Calu3 (cell line): ENCODE measurements at regions not wholly inside any gene's neighbourhood (a gene's known extent, or its start where the extent isn't known, plus 50 kb on each side); places are given as distances from the start of the nearest gene placed in this dataset.

ENCODE experiments used
- BruUV-seq: library from RNA; stranded (reverse); fragments of 400-500 nt; replicated peaks from 2 replicates; lab custom pipeline; 2021; lab: Mats Ljungman, UMichigan
- CTCF ChIA-PET: fragments of 300-600 bp; sonication (Branson Sonifier 250); formaldehyde crosslinking; loops from one replicate; lab custom pipeline; 2022; ENCODE audit warnings: antibody characterized with exemption; lab: Charles Lee
- DNase-seq: peaks from one replicate; pipeline ENCODE4 v3.0.0; 2022
- H3K27ac Mint-ChIP-seq: one replicate; pipeline ENCODE4 v1.8.0; 2022; ENCODE audit warnings: mixed read lengths; ENCODE audit not compliant: unreplicated experiment
- H3K27me3 Mint-ChIP-seq: one replicate; pipeline ENCODE4 v1.8.0; 2022; ENCODE audit warnings: mixed read lengths; ENCODE audit not compliant: unreplicated experiment
- H3K36me3 Mint-ChIP-seq: one replicate; pipeline ENCODE4 v1.8.0; 2022; ENCODE audit warnings: mild to moderate bottlenecking, moderate library complexity, mixed read lengths; ENCODE audit not compliant: insufficient read depth, unreplicated experiment
- H3K4me1 Mint-ChIP-seq: one replicate; pipeline ENCODE4 v1.8.0; 2022; ENCODE audit warnings: mild to moderate bottlenecking, low read depth, mixed read lengths; ENCODE audit not compliant: unreplicated experiment
- H3K4me3 Mint-ChIP-seq: one replicate; pipeline ENCODE4 v1.8.0; 2022; ENCODE audit warnings: mild to moderate bottlenecking, low read depth, moderate library complexity, mixed read lengths; ENCODE audit not compliant: unreplicated experiment
- H3K9me3 Mint-ChIP-seq: one replicate; pipeline ENCODE4 v1.8.0; 2022; ENCODE audit warnings: low read depth, mixed read lengths; ENCODE audit not compliant: unreplicated experiment
- intact Hi-C: fragments of 100-400 bp; cut with micrococcal nuclease; formaldehyde crosslinking; loops from one replicate; pipeline ENCODE4 v1.10.0; 2022; ENCODE audit not compliant: unreplicated experiment
- TF ChIP-seq, protein P1 (sequence below): fragments of 200-600 bp; IDR thresholded peaks from one replicate; pipeline ENCODE4 v1.8.0; 2022; ENCODE audit warnings: antibody characterized with exemption; ENCODE audit not compliant: unreplicated experiment

DNA sequence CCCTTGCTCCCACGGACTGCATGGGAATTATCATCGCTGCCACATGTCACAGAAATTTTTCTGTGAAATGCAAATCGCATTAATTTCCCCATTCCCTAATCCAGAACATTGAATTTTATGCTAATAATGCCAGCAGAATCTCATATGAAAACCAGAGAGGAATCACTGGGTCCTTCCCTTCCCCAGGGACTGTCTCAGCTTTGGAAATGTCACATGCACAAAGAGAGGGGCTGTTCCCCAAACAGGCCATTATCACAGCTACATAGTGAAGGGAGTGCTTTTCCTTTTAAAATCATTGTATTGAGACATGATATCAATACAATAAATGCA lies 954.5 kb downstream of the BRD1 start:
- H3K9me3 Mint-ChIP-seq, result peaks cover 15% of the 10 kb centered on the region
- TF ChIP-seq, protein P1, sequence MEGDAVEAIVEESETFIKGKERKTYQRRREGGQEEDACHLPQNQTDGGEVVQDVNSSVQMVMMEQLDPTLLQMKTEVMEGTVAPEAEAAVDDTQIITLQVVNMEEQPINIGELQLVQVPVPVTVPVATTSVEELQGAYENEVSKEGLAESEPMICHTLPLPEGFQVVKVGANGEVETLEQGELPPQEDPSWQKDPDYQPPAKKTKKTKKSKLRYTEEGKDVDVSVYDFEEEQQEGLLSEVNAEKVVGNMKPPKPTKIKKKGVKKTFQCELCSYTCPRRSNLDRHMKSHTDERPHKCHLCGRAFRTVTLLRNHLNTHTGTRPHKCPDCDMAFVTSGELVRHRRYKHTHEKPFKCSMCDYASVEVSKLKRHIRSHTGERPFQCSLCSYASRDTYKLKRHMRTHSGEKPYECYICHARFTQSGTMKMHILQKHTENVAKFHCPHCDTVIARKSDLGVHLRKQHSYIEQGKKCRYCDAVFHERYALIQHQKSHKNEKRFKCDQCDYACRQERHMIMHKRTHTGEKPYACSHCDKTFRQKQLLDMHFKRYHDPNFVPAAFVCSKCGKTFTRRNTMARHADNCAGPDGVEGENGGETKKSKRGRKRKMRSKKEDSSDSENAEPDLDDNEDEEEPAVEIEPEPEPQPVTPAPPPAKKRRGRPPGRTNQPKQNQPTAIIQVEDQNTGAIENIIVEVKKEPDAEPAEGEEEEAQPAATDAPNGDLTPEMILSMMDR, result no peak

DNA sequence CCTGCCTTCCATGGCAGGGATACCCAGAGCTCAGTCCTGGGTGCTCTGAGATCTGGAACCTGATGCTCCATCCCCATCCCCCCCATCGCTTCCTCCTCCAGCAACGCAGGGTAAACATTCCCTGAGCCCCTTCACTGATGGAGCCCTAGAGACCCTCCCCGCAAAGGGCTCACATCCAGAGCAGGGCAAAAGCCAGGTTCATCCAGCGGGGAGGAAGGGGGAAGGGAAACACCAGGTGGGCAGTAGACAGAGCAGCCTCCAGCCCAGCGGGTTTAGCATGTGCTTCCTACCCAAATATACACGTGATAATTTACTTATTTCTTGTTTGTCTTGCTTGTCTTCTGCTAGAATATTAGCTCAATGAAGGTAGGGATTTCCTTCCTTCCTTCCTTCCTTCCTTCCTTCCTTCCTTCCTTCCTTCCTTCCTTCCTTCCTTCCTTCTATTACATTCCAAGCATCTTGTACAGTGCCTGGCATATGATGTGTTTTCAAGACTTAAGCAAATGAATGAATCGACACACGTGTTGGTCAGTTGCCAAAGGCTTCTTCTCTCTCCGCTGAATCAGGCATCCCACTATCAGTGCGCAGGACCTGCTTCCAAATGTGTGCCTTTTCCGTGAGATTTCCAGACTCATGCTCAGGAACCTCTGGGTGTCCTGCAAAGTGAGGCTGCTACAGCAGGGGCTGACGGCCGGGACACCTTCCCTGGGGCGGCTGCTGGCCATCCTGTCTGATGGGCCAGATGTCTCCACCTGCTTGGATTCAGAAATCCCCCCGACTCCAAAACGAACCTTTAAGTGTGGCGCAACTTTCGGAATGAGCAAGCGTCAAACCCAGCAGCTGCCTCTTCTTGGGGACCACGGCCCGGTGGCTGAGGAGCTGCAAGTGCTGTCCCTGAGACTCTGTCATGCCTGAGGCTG lies 955.1 kb downstream of the BRD1 start:
- no peaks in the 10 kb centered on the region for H3K36me3 Mint-ChIP-seq
- BruUV-seq, result no TSS peak
- H3K27ac Mint-ChIP-seq, result no peak overlapping the region
- CTCF ChIA-PET, result no interaction called here
- no peaks in the 10 kb centered on the region for H3K27me3 Mint-ChIP-seq
- H3K9me3 Mint-ChIP-seq, result peaks cover 18% of the 10 kb centered on the region
- H3K4me1 Mint-ChIP-seq, result no peaks in the 10 kb centered on the region
- TF ChIP-seq, protein P1, result no peak
- no peak overlapping the region for H3K4me3 Mint-ChIP-seq
- intact Hi-C loops, result no loop called here
- no peak for DNase-seq

More for the DNA sequence above, 954.5 kb downstream of the BRD1 start:
- Mint-ChIP-seq H3K36me3 (no peaks in the 10 kb centered on the region), H3K27me3 (no peaks in the 10 kb centered on the region), H3K27ac (no peak overlapping the region), H3K4me1 (no peaks in the 10 kb centered on the region), H3K4me3 (no peak overlapping the region)
- intact Hi-C loops, result no loop called here
- DNase-seq, result no peak
- CTCF ChIA-PET, result no interaction called here
- BruUV-seq, result no TSS peak

DNA sequence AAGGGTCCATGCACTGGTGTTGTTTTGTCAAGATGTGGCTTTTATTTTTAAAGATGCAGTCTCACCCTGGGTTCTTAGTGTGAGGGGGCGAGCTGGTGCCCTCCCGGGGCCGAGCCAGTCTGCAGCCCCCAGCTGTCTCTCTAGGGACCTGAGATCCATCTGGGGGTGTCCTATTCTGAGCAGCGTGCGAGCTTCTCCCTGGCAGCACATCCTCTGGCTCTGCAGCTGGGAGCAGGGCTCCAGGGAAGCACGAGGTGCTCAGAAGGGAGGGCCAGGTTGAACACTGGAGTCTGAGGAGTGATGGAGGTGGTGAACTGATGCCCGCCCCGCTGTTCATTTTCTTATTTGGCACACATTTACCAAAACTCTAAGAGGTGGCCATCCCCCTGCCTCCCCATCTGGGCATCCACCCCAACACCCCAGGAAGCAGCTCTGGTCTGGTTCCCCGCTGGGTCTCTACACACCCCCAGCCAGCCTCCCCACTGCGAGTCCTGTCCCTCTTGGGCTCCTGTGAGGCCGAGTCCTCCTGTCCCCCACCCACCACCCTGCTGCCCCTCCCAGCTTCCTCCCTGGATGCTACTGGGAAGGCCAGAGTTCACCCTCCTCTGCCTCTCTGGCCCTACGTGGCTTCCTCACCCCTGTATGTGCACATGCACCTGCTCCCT lies 956.4 kb downstream of the BRD1 start:
- Mint-ChIP-seq H3K4me3 (no peak overlapping the region), H3K36me3 (no peaks in the 10 kb centered on the region), H3K27ac (no peak overlapping the region), H3K9me3 (peaks cover 16% of the 10 kb centered on the region), H3K4me1 (no peaks in the 10 kb centered on the region), H3K27me3 (no peaks in the 10 kb centered on the region)
- BruUV-seq, result no TSS peak
- DNase-seq, result no peak
- intact Hi-C loops, result no loop called here
- TF ChIP-seq, protein P1, result no peak
- CTCF ChIA-PET, result no interaction called here

DNA sequence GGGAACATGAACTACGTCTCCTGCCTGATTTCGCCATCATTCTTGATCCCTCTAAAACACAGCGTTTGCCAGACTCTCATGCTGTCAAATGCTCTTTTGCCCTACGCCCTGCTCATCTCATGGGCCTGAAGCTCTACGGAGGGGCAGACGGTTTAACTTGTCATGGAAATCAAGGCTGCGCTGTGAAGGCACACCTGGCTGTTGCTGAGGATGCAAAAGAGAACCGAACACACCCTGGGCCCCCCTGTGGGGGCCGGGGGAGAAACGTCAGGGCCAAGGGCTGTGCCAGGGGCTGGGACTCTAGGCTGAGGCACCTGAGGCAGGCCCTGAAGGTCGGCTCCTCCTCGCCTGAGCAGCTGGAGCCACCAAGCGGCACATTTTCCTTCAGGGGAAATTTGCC lies 957.2 kb downstream of the BRD1 start:
- Mint-ChIP-seq H3K27ac (no peak overlapping the region), H3K4me1 (no peaks in the 10 kb centered on the region), H3K36me3 (no peaks in the 10 kb centered on the region), H3K27me3 (no peaks in the 10 kb centered on the region), H3K9me3 (peaks cover 17% of the 10 kb centered on the region), H3K4me3 (no peak overlapping the region)
- DNase-seq, result no peak
- CTCF ChIA-PET, result no interaction called here
- BruUV-seq, result no TSS peak
- intact Hi-C loops, result no loop called here
- TF ChIP-seq, protein P1, result no peak
